ENCODE measurements at regions not wholly inside any gene's neighbourhood (a gene's known extent, or its start where the extent isn't known, plus 50 kb on each side); places are given as distances from the start of the nearest gene placed in this dataset.

GRCh38 chr9:25537808-25538207 is 140.4 kb downstream of the TUSC1 start:
- DNase-seq (ENCODE audit: low read depth), result no peak
- H3K4me3 ChIP-seq (ENCODE audit: low read depth, low read length), result no peak overlapping the region

DNA sequence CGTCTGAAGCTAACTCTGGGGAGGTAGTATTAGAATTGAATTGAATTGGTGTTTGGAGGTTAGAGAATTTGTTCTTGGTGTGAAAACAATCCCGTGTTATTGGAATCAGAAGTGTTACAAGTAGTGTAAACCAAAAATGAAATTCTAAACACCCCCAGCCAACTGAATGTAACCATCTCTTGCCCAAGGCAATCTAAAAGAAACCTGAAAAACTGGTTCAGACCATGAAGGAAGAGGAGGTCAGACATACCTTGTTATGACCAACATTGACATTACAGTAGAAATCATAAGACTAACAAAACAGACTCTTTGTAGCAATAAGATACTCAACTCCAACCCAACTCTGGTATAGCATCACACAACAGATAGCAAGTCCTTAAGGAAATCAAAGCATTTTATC is 159.0 kb downstream of the TUSC1 start:
- no peak overlapping the region for H3K4me3 ChIP-seq (ENCODE audit: low read depth, low read length)
- TF ChIP-seq CTCF (IDR thresholded peaks at IDR 0.05; ENCODE audit: insufficient read depth, low read depth, low read length, missing control alignments), result no peak
- DNase-seq (ENCODE audit: low read depth), result no peak

More at GRCh38 chr9:25537808-25538207, 140.4 kb downstream of the TUSC1 start:
- TF ChIP-seq CTCF (IDR thresholded peaks at IDR 0.05; ENCODE audit: insufficient read depth, low read depth, low read length, missing control alignments), result no peak

GRCh38 chr9:25517701-25518100 is 160.5 kb downstream of the TUSC1 start:
- no peak for TF ChIP-seq CTCF (IDR thresholded peaks at IDR 0.05; ENCODE audit: insufficient read depth, low read depth, low read length, missing control alignments)
- H3K4me3 ChIP-seq (ENCODE audit: low read depth, low read length), result no peak overlapping the region
- DNase-seq (ENCODE audit: low read depth), result no peak

DNA sequence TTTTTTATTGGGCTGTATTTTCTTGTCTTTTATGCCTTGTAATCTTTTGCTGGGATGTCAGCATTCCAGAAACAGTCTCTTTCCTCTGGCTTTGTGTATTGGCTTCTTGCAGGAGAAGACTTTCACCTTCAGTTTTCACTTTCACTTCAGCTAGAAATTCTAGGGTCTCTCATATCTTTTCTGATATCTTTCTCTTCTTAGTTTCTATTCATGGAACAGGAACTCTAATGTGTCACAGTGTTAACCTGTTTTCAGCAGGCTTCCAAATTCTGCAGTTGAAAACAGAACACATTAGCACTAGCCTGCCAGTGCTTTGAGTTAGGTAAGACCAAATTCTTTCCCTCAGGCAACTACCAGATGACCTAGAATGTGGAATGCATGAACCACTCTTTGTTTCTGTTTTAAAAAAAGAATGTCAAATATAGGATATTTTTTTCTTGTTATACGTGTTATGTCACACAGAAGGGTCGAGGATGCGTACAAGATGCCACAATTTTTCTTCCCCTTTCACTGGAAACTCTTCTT is 164.7 kb downstream of the TUSC1 start:
- no peak for TF ChIP-seq CTCF (IDR thresholded peaks at IDR 0.05; ENCODE audit: insufficient read depth, low read depth, low read length, missing control alignments)
- DNase-seq (ENCODE audit: low read depth), result no peak
- H3K4me3 ChIP-seq (ENCODE audit: low read depth, low read length), result no peak overlapping the region

DNA sequence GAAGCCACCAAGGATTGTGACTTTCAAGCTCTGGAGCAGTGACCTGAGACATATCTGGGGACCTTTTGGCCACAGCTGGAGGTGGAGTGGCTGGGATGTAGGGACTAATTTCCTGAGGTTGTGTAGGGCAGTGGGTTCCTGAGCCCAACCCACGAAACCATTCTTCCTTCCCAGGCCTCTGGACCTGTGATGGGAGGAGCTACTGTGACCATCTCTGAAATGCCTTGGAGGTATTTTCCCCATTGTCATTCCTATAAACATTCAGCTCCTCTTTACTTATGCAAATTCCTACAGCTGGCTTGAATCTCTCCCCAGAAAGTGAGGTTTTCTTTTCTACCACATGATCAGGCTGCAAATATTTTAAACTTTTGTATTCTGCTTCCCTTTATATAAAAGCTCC is 172.6 kb downstream of the TUSC1 start:
- no peak for TF ChIP-seq CTCF (IDR thresholded peaks at IDR 0.05; ENCODE audit: insufficient read depth, low read depth, low read length, missing control alignments)
- no peak for DNase-seq (ENCODE audit: low read depth)
- H3K4me3 ChIP-seq (ENCODE audit: low read depth, low read length), result no peak overlapping the region

- H3K4me3 ChIP-seq (ENCODE audit: low read depth, low read length), result no peak overlapping the region
- DNase-seq (ENCODE audit: low read depth), result no peak
- no peak for TF ChIP-seq CTCF (IDR thresholded peaks at IDR 0.05; ENCODE audit: insufficient read depth, low read depth, low read length, missing control alignments)
Observed at GRCh38 chr9:25481372-25481771, 196.9 kb downstream of the TUSC1 start.

- H3K4me3 ChIP-seq (ENCODE audit: low read depth, low read length), result no peak overlapping the region
- TF ChIP-seq CTCF (IDR thresholded peaks at IDR 0.05; ENCODE audit: insufficient read depth, low read depth, low read length, missing control alignments), result no peak
- no peak for DNase-seq (ENCODE audit: low read depth)
Observed at GRCh38 chr9:25480696-25481095, 197.5 kb downstream of the TUSC1 start.

All from GM12865 (cell line).